ENCODE measurements at regions not wholly inside any gene's neighbourhood (a gene's known extent, or its start where the extent isn't known, plus 50 kb on each side); places are given as distances from the start of the nearest gene placed in this dataset.

- TF ChIP-seq CTCF (conservative IDR thresholded peaks at IDR 0.05; ENCODE audit: low read depth, low read length), result no peak
- DNase-seq (ENCODE audit: low read depth), result no peak
- no peak overlapping the region for H3K4me3 ChIP-seq (ENCODE audit: low read length)
Observed at GRCh38 chr4:148676344-148676743, 234.1 kb upstream of the NR3C2 start.

- H3K4me3 ChIP-seq (ENCODE audit: low read length), result no peak overlapping the region
- no peak for DNase-seq (ENCODE audit: low read depth)
- TF ChIP-seq CTCF (conservative IDR thresholded peaks at IDR 0.05; ENCODE audit: low read depth, low read length), result no peak
Observed at GRCh38 chr4:148674876-148675275, 232.7 kb upstream of the NR3C2 start.

GRCh38 chr4:148664636-148665035 is 222.4 kb upstream of the NR3C2 start:
- no peak for TF ChIP-seq CTCF (conservative IDR thresholded peaks at IDR 0.05; ENCODE audit: low read depth, low read length)
- H3K4me3 ChIP-seq (ENCODE audit: low read length), result no peak overlapping the region
- DNase-seq (ENCODE audit: low read depth), result no peak

GRCh38 chr4:148654131-148654530 is 211.9 kb upstream of the NR3C2 start:
- TF ChIP-seq CTCF (conservative IDR thresholded peaks at IDR 0.05; ENCODE audit: low read depth, low read length), result no peak
- H3K4me3 ChIP-seq (ENCODE audit: low read length), result no peak overlapping the region
- no peak for DNase-seq (ENCODE audit: low read depth)

GRCh38 chr4:148653681-148654080 is 211.5 kb upstream of the NR3C2 start:
- DNase-seq (ENCODE audit: low read depth), result no peak
- no peak for TF ChIP-seq CTCF (conservative IDR thresholded peaks at IDR 0.05; ENCODE audit: low read depth, low read length)
- no peak overlapping the region for H3K4me3 ChIP-seq (ENCODE audit: low read length)

- H3K4me3 ChIP-seq (ENCODE audit: low read length), result no peak overlapping the region
- DNase-seq (ENCODE audit: low read depth), result no peak
- TF ChIP-seq CTCF (conservative IDR thresholded peaks at IDR 0.05; ENCODE audit: low read depth, low read length), result no peak
Observed at GRCh38 chr4:148651991-148652390, 209.8 kb upstream of the NR3C2 start.

- TF ChIP-seq CTCF (conservative IDR thresholded peaks at IDR 0.05; ENCODE audit: low read depth, low read length), result no peak
- DNase-seq (ENCODE audit: low read depth), result peak; percentile 13
- H3K4me3 ChIP-seq (ENCODE audit: low read length), result no peak overlapping the region
Observed at GRCh38 chr4:148649652-148650331, 207.6 kb upstream of the NR3C2 start.
